GM18868 (cell line): ENCODE measurements at regions not wholly inside any gene's neighbourhood (a gene's known extent, or its start where the extent isn't known, plus 50 kb on each side); places are given as distances from the start of the nearest gene placed in this dataset.
A peak's percentile ranks its signal among the peaks of the same experiment; 100 is the strongest.

Experiments used
- ATAC-seq: cut with Tn5 transposase; IDR thresholded peaks from one replicate; pipeline ENCODE4 v1.9.1; 2021; ENCODE audit warnings: mild to moderate bottlenecking, moderate library complexity; ENCODE audit not compliant: unreplicated experiment

DNA sequence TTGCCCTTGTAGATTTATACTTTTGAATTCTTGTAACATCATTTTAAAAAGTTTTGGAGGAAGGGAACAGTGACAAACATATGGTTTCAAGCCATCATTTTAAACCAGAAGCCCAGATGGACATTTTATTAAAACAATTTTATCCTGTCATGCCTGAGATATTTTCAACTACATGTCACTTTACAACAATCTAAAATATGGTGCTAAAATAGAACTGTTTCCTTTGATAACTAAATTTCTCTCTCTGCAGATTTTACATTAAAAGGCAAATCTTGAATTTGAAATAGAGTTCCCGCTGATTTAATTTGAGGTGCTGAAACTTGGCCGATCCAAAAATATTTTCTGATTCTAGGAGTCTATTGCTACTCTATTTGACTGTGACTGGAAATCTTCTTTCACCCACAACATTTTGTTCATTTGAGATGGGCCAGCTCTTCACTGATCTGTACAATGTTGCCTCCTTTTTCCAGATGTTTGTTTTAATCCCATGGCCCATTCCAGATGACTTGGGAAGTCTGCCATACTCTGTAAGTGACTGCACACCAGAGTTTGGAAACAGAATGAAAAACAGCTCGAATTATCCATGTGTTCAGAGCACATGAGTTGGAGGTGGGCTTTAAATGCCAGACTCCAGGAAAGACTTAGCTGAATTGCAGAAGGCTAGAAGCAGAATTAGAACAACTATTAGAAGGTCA lies 402.5 kb downstream of the TMEM135 start:
- ATAC-seq = no peak

DNA sequence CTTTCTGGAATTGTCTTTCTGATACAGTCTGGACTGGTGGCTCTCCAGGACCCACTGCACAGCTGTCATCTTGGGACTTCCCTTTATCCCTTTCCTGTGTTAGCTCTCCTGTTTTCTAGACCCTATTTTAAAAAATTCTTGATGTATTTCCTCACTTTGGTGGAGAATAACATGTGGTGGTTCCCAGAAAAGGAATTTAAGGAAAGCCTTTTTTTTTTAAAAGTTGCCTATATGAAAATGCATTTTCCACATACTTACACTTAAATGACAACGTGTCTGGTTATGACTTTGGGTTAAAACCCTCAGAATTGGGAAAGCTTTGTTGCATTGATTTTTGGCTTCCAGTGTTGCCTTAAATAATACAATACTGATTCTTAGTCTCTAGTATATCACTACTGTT lies 400.7 kb downstream of the TMEM135 start:
- no peak for ATAC-seq

DNA sequence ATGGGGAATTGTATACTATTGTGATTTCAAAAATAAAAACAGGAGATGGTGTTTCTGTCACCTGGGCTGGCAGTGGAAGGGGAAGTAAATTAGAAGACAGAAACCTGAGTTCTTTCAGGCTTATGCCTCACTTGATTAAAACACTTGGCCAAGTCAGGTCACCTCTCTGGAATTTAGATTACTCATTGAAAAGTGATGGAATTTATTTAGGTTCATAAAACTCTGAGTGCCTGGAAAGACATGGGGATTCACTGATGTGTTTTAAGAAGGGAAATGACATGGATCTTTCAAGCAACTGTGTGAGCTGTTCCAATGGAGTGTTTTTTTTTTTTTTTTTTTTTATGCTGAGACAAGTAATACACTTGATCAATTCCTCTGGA lies 400.1 kb downstream of the TMEM135 start:
- no peak for ATAC-seq

DNA sequence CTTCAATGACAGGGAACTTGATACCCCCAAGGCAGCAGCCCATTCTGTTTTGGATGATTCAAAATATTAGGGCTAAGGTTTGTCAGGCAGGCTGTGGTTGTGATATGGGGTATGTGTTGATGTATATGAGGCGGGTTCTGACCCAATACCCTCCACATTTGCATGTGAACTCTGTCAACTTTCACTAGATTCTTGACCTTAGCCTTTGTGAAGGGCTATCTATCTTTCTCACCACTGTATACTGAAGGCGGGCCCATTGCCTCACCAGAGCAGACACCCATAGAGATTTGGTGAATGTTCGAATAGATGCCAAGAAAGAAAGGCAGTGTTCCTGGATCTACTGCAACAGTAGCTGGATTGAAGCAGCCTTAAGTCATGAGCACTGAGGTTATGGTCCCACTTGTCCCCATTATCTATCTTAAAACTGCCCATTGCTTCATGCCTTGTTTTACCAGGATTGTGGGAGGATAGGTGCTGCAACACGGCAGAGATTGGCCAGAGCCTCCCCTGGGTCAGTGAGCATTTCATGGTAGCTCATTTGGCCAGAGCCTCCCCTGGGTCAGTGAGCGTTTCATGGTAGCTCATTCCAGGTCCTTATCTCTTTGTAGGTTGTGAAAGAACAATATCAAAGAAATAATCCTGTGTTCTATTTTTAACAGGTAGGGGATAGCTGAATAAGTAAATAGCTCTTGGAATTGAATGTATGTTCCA lies 399.6 kb downstream of the TMEM135 start:
- ATAC-seq = no peak

DNA sequence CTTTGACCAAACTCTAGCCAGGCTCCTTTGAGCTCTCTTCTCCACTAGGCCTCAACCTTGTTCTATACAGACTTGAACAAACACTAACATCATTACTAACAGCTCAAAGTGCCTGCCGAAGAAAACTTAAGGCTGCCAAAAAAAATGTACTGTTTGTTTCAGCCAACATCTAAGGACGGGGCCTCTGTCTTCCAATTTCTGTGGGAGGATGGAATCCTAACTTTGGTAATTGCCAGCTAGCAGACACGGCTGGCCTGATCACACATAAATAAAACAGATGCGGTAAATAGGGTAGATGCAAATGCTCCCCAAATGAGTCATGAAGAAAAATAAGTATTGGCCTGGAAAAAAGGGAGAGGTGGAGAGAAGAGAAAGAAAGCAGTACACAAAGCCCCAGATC lies 394.3 kb downstream of the TMEM135 start:
- ATAC-seq = no peak

DNA sequence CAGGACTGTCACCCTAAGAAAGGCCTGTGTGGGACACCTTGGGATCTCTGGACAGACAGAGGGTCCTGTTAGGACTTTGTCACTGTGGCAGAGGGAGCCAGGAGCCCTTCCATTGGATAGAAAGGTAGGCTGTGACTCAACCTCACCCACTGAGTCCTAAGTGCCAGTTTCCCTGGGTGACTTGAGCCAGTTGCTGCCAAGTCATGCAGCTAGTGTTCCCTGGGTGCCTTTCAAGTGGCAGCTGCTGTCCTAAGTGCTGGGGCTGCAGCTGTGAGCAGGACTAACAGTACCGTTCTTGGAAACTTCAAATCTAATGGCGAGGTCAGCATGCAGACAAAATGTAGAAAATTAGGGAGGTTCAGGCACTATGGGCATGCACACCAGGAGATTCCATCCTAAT lies 393.7 kb downstream of the TMEM135 start:
- no peak for ATAC-seq

DNA sequence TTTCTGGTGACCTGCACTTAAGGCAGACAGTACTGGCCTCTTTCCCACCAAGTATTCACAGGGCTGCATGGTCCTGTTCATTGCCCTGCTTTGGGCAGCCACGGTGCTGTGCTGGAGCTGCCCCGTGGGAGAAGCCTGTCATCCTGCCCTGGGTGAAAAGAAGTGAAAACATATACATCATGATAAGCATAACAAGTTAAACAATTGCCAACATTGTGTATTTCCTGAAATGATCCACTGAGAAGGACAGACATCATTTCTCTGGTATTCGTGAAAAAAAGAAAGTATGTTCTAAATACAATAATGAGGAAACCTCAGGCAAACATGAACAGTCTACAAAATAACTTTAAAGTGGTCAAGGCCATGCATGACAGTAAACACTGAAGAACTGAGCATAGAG lies 393.1 kb downstream of the TMEM135 start:
- ATAC-seq = no peak

- ATAC-seq = no peak
Measured at GRCh38 chr11:87429996-87430395, 392.3 kb downstream of the TMEM135 start.

DNA sequence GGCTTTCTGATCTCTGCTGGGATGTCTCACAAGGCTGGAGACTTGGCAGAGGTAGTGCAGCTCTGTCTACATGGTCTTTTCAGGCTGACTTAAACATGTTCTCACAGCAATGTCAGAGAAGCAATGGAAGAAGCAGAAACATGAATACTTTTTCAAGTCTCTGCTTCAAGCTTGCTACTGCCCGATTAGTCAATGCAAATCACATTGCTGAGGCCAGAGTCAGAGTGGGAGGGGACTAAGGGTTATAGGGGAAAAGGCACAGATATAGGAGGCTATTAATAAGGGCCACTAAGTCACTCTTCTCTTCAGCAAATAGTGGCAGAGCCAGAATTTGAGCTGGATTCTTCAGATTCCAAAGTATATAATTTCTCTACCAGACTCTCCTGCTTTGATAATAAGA lies 390.5 kb downstream of the TMEM135 start:
- ATAC-seq = no peak

- no peak for ATAC-seq
Measured at GRCh38 chr11:87425943-87426342, 388.2 kb downstream of the TMEM135 start.

- no peak for ATAC-seq
Measured at GRCh38 chr11:87425391-87425790, 387.7 kb downstream of the TMEM135 start.

- ATAC-seq = no peak
Measured at GRCh38 chr11:87423161-87423560, 385.4 kb downstream of the TMEM135 start.

DNA sequence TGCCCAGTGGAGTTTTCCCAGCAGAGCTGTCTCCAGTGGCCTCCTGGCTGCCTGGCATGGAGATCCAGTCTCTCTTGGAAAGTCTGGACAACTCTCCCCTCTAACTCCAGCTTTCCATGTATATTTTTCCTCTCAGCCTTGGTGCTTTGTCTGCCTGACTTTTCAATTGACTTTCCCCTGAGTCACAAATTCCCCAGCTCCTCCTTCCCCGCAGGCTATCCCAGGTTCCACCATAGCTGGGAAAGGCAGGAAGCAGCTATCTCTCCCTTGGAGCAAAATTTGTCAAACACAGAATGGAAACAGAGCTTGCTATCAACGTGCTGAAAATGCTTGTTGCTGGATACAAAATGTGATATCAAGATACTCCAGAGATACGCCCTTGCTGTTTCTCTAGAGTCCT lies 384.8 kb downstream of the TMEM135 start:
- no peak for ATAC-seq

- ATAC-seq = peak; percentile 89
Measured at GRCh38 chr11:87421422-87421821, 383.7 kb downstream of the TMEM135 start.

DNA sequence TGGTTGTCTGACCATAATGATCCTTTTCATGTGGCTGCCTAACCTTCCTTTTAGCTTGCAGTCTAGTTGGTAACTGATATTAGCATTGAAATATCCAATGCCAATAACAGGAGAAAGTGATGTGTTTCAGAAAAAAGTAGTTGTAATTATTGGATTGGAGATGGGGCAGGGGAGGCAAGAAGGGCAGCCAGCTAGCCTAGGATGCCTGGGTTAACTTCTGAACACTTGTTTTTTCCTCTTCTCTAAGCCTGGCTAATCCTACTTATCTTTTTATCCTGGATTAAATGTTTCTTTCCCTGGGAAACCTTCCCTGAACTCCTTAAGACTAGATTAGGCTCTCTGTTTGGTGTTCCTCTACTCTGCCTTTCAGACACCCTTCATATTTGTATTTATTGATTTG lies 380.2 kb downstream of the TMEM135 start:
- ATAC-seq = no peak

DNA sequence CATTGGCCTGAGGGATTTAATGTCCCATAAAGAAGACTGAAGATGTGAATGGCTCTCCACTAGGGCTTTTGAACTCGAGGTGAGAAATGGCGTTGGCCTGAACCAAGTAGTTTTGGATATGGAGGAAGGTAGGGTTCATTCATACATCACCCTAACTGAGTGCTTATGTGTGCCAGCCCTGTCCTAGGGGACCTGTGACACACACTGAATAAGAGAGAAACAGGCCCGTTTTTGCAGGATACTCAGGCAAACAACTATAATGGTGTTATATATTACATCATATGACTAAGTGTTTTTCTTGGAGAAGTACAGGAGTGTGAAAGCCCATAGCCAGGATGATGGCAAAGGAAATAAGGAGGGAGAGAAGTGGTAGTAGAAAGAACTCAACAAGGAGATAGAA lies 368.1 kb downstream of the TMEM135 start:
- ATAC-seq = no peak

DNA sequence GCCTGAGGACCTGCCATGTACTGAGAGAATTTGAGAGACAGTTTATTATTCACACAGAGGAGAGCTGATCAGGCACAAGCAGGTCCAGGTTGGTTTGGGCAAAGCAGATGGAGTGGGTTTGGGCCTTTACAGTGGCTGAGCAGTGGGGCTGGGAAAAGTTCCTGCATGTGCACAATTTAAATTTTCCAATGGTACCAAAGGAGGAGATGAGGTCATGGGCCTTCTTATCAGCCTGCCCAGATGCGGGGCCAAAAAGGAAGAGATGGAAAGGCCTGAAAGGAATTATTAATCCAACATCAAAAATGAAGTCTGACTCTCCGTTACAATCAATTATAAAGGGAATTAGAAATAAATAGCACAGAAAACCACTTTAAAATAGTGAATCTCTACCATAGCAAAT lies 367.6 kb downstream of the TMEM135 start:
- no peak for ATAC-seq

- ATAC-seq = no peak
Measured at GRCh38 chr11:87401653-87402052, 363.9 kb downstream of the TMEM135 start.

DNA sequence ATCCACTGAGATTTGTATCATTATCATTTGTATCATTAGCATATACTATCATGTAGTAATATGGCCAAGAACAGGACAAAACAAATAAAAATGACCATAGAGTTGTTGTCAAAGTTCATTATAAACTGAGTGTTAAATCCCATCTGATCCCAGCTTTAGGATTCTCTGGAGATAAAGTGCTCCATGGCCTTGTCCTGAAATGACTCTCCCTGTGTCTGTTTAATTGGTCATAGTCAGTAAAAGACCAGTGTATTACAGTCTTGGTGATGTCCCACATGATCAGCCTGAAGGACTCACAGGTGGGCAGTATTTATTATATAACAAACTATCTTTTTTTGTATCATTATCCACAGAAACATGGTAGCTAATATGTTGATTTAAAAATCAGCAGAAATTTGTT lies 361.6 kb downstream of the TMEM135 start:
- ATAC-seq = no peak

DNA sequence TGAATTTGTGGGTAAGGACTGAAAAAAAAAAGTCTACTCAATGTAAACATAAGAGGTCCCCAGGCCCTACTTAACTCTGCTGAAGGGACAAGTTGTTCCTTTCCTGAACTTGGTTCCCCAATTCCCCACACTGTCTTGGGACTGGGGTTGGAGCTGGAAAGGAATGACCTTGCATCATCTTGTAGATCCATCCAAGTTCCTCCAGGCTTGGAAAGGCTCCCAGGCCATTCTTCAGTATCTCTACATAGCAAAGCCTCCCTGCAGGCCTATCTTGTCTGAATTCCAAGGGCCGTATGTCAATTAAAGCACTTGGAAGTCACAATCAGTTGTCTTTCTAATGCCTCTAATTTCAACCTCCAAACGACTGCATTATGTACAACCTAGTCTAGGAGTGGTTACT lies 361.2 kb downstream of the TMEM135 start:
- ATAC-seq = no peak

- no peak for ATAC-seq
Measured at GRCh38 chr11:87397011-87397865, 359.5 kb downstream of the TMEM135 start.

DNA sequence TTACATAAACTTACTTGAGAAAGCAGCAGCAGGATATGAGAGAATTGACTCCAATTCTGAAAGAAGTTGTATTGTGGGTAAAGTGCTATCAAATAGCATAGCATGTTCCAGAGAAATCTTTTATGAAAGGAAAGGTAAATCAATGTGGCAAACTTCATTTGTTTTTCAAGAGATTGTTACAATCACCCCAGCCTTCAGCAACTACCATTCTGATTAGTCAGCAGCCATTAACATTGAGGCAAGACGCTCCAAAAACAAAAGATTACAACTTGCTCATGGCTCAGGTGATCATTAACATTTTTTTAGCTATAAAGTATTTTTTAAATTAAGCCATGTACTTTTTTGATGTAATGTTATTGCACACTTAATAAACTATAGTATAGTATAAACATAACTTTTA lies 357.2 kb downstream of the TMEM135 start:
- ATAC-seq = no peak
